Neural cell (in vitro differentiated cells): ENCODE measurements at regions not wholly inside any gene's neighbourhood (a gene's known extent, or its start where the extent isn't known, plus 50 kb on each side); places are given as distances from the start of the nearest gene placed in this dataset.

Source experiments
- H2AFZ ChIP-seq: fragments of 200-600, 300-800 bp; sonication (generic), shearing (Covaris generic); 2 replicates; pipeline ENCODE4 v1.6.0; 2014; ENCODE audit warnings: low read depth, mild to moderate bottlenecking, antibody characterized with exemption, low read length, moderate library complexity
- H3F3A ChIP-seq: fragments of 200-600 bp; shearing (Covaris generic); 2 replicates; pipeline ENCODE4 v1.6.1; 2016; ENCODE audit warnings: mild to moderate bottlenecking, moderate library complexity, mixed read lengths, antibody characterized with exemption, low read length; ENCODE audit not compliant: insufficient read depth, poor library complexity, severe bottlenecking
- H3K27ac ChIP-seq: fragments of 200-600, 300-800 bp; sonication (generic), shearing (Covaris generic); 2 replicates; pipeline ENCODE4 v1.5.1; 2014; ENCODE audit warnings: mild to moderate bottlenecking, low read length, moderate library complexity
- H3K27me3 ChIP-seq: fragments of 300-800, 200-600 bp; sonication (generic), shearing (Covaris generic); 2 replicates; pipeline ENCODE4 v1.6.0; 2014; ENCODE audit warnings: mild to moderate bottlenecking, low read depth, low read length, moderate library complexity; ENCODE audit not compliant: insufficient read depth
- H3K36me3 ChIP-seq: fragments of 300-800, 200-600 bp; sonication (generic), shearing (Covaris generic); 2 replicates; pipeline ENCODE4 v1.5.1; 2014; ENCODE audit warnings: mild to moderate bottlenecking, antibody characterized with exemption, low read length, moderate library complexity; ENCODE audit not compliant: insufficient read depth
- H3K4me2 ChIP-seq: fragments of 300-800, 200-600 bp; sonication (generic), shearing (Covaris generic); 2 replicates; pipeline ENCODE4 v1.6.0; 2014; ENCODE audit warnings: mild to moderate bottlenecking, low read length
- H3K4me3 ChIP-seq: fragments of 300-800, 200-600 bp; sonication (generic), shearing (Covaris generic); 2 replicates; pipeline ENCODE4 v1.5.1; 2014; ENCODE audit warnings: mild to moderate bottlenecking, low read length, moderate library complexity
- H3K79me2 ChIP-seq: fragments of 200-600 bp; shearing (Covaris generic); replicated peaks from 2 replicates; pipeline ENCODE4 v1.6.0; 2014; ENCODE audit warnings: mild to moderate bottlenecking, low read length, moderate library complexity; ENCODE audit not compliant: insufficient read depth
- H3K9ac ChIP-seq: fragments of 300-800, 200-600 bp; sonication (generic), shearing (Covaris generic); 2 replicates; pipeline ENCODE4 v1.6.1; 2016; ENCODE audit warnings: mild to moderate bottlenecking, low read length, mixed read lengths
- H3K9me2 ChIP-seq: fragments of 200-600 bp; shearing (Covaris generic); 2 replicates; pipeline ENCODE4 v1.6.1; 2016; ENCODE audit warnings: mild to moderate bottlenecking, low read length, mixed read lengths; ENCODE audit not compliant: insufficient read depth
- H3K9me3 ChIP-seq: fragments of 200-600, 300-800 bp; sonication (generic), shearing (Covaris generic); 2 replicates; pipeline ENCODE4 v1.6.1; 2016; ENCODE audit warnings: mild to moderate bottlenecking, mixed run types, low read length, moderate library complexity, mixed read lengths
- H4K20me1 ChIP-seq: fragments of 200-600 bp; shearing (Covaris generic); 2 replicates; pipeline ENCODE4 v1.6.1; 2016; ENCODE audit warnings: mild to moderate bottlenecking, mixed run types; ENCODE audit not compliant: insufficient read depth
- EP300 ChIP-seq: fragments of 450-650 bp; conservative IDR thresholded peaks from 2 replicates; pipeline ENCODE4 v1.6.1; 2014; ENCODE audit warnings: antibody characterized with exemption, mild to moderate bottlenecking, moderate library complexity; ENCODE audit not compliant: poor library complexity, severe bottlenecking
- EZH2 ChIP-seq: fragments of 200-600, 300-800 bp; shearing (Covaris generic), sonication (generic); IDR thresholded peaks from 2 replicates; pipeline ENCODE4 v1.6.1; 2014; ENCODE audit warnings: antibody characterized with exemption, low read length, borderline replicate concordance, mild to moderate bottlenecking; ENCODE audit not compliant: insufficient read depth, poor library complexity, severe bottlenecking
- MXI1 ChIP-seq: fragments of 450-650 bp; conservative IDR thresholded peaks from 2 replicates; pipeline ENCODE4 v1.6.1; 2014; ENCODE audit warnings: antibody characterized with exemption, mild to moderate bottlenecking; ENCODE audit not compliant: poor library complexity, severe bottlenecking
- POLR2AphosphoS5 ChIP-seq: IDR thresholded peaks from 2 replicates; pipeline ENCODE4 v1.6.1; 2012
- RAD21 ChIP-seq: fragments of 450-650 bp; conservative IDR thresholded peaks from 2 replicates; pipeline ENCODE4 v1.6.1; 2014; ENCODE audit warnings: antibody characterized with exemption, mild to moderate bottlenecking, moderate library complexity
- SMC3 ChIP-seq: fragments of 450-650 bp; conservative IDR thresholded peaks from 2 replicates; pipeline ENCODE4 v1.6.1; 2014; ENCODE audit warnings: antibody characterized with exemption, mild to moderate bottlenecking, moderate library complexity; ENCODE audit not compliant: poor library complexity
- TAF1 ChIP-seq: IDR thresholded peaks from 2 replicates; pipeline ENCODE4 v1.6.1; 2012; ENCODE audit warnings: low read depth
- TF ChIP-seq, protein P1 (sequence below): fragments of 450-650 bp; IDR thresholded peaks from 2 replicates; pipeline ENCODE4 v1.5.1; 2014; ENCODE audit warnings: antibody characterized with exemption, mild to moderate bottlenecking, moderate library complexity; ENCODE audit not compliant: poor library complexity, severe bottlenecking
- TF ChIP-seq, protein P2 (sequence below): IDR thresholded peaks from 2 replicates; pipeline ENCODE4 v1.6.1; 2012; ENCODE audit warnings: borderline replicate concordance

DNA sequence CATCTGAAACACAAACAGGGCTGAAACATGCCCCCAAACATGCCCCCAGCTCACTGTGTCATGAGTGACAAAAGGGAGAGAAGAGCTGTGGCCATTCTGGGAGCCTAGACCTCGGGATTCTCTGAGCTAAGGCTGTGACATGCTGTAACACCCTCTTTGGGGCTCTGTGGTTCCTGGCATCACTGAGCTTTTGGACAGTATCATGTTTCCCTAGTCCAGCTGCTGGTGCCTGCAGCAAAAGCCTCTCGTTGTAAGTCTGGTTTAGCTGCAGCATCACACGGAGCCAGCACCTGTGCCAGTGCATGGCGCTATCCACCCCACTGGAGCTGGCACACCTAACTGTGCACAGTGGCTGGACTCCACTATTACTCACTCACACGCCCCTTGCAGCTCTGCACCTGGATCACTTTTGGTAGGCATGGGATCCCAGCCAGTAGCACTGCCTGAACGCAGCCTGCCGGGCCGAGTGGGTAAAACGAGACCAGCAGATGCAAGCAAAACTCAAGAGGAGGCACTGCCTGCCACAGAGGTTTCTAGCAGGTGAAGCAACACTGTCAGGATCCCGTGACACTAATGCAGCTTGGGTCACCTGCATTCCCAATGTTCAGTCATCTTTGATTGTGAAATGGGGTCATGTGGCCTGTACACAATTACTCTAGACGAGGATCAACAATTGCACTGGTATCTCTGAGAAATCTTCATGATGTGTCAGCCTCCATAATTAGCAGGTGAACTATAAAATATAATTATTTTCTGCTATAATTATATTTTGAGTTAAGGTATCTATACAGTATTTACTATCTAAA lies 547.2 kb downstream of the ZNF804A start:
- Histone ChIP-seq H4K20me1 (no peaks in the 10 kb centered on the region), H3K9me2 (no peaks in the 10 kb centered on the region), H3K9ac (no peak overlapping the region), H3K36me3 (no peaks in the 10 kb centered on the region), H3K4me3 (no peak overlapping the region), H3K27me3 (no peaks in the 10 kb centered on the region), H2AFZ (no peak overlapping the region), H3K9me3 (no peaks in the 10 kb centered on the region), H3K27ac (no peak overlapping the region), H3F3A (no peaks in the 10 kb centered on the region), H3K79me2 (no peaks in the 10 kb centered on the region), H3K4me2 (no peak overlapping the region)
- TF ChIP-seq EP300 (no peak), TAF1 (no peak), MXI1 (no peak), SMC3 (no peak), RAD21 (no peak), EZH2 (no peak), POLR2AphosphoS5 (no peak)
- TF ChIP-seq, protein P1, sequence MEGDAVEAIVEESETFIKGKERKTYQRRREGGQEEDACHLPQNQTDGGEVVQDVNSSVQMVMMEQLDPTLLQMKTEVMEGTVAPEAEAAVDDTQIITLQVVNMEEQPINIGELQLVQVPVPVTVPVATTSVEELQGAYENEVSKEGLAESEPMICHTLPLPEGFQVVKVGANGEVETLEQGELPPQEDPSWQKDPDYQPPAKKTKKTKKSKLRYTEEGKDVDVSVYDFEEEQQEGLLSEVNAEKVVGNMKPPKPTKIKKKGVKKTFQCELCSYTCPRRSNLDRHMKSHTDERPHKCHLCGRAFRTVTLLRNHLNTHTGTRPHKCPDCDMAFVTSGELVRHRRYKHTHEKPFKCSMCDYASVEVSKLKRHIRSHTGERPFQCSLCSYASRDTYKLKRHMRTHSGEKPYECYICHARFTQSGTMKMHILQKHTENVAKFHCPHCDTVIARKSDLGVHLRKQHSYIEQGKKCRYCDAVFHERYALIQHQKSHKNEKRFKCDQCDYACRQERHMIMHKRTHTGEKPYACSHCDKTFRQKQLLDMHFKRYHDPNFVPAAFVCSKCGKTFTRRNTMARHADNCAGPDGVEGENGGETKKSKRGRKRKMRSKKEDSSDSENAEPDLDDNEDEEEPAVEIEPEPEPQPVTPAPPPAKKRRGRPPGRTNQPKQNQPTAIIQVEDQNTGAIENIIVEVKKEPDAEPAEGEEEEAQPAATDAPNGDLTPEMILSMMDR, result no peak
- TF ChIP-seq, protein P2, sequence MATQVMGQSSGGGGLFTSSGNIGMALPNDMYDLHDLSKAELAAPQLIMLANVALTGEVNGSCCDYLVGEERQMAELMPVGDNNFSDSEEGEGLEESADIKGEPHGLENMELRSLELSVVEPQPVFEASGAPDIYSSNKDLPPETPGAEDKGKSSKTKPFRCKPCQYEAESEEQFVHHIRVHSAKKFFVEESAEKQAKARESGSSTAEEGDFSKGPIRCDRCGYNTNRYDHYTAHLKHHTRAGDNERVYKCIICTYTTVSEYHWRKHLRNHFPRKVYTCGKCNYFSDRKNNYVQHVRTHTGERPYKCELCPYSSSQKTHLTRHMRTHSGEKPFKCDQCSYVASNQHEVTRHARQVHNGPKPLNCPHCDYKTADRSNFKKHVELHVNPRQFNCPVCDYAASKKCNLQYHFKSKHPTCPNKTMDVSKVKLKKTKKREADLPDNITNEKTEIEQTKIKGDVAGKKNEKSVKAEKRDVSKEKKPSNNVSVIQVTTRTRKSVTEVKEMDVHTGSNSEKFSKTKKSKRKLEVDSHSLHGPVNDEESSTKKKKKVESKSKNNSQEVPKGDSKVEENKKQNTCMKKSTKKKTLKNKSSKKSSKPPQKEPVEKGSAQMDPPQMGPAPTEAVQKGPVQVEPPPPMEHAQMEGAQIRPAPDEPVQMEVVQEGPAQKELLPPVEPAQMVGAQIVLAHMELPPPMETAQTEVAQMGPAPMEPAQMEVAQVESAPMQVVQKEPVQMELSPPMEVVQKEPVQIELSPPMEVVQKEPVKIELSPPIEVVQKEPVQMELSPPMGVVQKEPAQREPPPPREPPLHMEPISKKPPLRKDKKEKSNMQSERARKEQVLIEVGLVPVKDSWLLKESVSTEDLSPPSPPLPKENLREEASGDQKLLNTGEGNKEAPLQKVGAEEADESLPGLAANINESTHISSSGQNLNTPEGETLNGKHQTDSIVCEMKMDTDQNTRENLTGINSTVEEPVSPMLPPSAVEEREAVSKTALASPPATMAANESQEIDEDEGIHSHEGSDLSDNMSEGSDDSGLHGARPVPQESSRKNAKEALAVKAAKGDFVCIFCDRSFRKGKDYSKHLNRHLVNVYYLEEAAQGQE, result no peak

DNA sequence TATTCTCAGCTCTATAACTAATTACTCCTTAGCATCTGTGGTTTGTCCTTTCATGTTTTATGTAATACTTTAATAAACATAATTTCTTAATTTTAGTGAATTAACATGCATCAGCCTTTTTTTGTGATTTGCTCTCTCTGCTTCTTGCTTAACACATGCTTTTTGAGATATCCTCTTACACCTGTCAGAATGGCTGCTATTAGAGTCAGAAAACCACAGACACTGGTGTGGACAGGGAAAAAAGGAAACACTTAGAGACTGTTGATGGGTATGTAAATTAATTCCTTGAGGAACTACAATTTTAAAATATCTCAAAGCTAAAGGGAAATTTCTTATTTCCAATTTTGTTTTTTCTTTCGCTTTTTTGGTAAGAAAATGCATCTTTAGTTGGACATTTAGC lies 549.0 kb downstream of the ZNF804A start:
- no peaks in the 10 kb centered on the region for H3K27me3 ChIP-seq
- H3F3A ChIP-seq, result no peaks in the 10 kb centered on the region
- H3K9ac ChIP-seq, result no peak overlapping the region
- no peak overlapping the region for H3K4me3 ChIP-seq
- H3K79me2 ChIP-seq, result no peaks in the 10 kb centered on the region
- H4K20me1 ChIP-seq, result no peaks in the 10 kb centered on the region
- TF ChIP-seq, protein P2, result no peak
- TF ChIP-seq EP300, result no peak
- TF ChIP-seq SMC3, result no peak
- no peak for TF ChIP-seq RAD21
- H3K27ac ChIP-seq, result no peak overlapping the region
- no peak overlapping the region for H3K4me2 ChIP-seq
- H3K36me3 ChIP-seq, result no peaks in the 10 kb centered on the region
- no peaks in the 10 kb centered on the region for H3K9me2 ChIP-seq
- H2AFZ ChIP-seq, result no peak overlapping the region
- no peaks in the 10 kb centered on the region for H3K9me3 ChIP-seq
